ENCODE measurements at regions not wholly inside any gene's neighbourhood (a gene's known extent, or its start where the extent isn't known, plus 50 kb on each side); places are given as distances from the start of the nearest gene placed in this dataset.
A peak's percentile ranks its signal among the peaks of the same experiment; 100 is the strongest.
"Not testable (repeated sequence)": the region's sequence is repeated elsewhere in the genome, so short reads cannot be mapped to it uniquely, and the experiment has no call there.

DNA sequence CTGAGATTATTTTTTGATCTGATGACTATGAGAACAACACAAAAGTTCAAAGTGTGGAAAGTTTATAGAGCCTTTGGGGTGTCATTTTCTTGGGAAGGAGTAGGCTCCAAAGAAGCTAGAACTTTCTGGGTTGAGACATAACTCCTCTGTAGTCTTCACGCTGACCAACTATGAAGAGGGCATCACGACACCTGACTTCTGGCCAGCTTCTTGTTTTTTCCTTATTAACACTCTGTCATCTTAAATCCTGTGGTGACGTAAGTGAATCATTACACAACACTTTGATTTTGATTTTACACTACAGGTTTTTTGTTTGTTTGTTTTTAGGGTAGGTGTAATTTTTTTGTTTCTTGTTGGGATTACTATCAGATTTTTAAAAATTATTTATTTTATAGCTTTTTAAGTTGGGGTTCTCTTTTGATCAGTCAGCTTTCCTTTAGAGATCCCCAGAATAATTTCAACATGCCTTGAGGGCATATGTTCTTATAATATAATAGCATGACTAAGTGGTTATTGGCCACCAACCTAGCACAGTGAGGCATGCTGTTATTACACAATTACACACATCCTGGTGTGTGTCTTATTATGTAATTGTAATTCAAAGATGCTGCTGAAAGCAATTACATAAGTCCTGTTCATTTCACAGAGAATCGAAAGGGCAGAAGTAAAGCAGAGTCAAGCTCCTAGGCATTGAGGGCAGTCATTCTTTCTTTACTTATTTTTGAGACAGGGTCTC is 281.6 kb upstream of the NOTCH2NLA start:
- not testable (repeated sequence) for DNase-seq (ENCODE audit: low read depth)

DNA sequence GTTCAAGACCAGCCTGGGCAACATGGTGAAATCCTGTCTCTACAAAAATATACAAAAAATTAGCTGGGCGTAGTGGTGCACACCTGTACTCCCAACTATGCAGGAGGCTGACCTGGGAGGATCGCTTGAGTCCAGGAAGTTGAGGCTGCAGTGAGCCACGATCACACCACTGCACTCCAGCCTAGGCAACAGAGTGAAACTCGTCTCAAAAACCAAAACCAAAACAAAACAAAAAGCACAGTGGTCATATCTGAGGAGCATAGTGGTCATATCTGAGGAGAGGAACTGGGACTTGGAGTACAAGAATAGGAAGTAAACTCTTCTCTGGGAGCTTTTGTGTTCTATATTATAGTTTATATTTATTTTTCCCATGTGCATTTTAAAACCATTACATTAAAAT is 275.3 kb upstream of the NOTCH2NLA start:
- not testable (repeated sequence) for DNase-seq (ENCODE audit: low read depth)

- DNase-seq (ENCODE audit: low read depth), result not testable (repeated sequence)
Observed at GRCh38 chr1:146487555-146487954, 258.7 kb upstream of the NOTCH2NLA start.

- not testable (repeated sequence) for DNase-seq (ENCODE audit: low read depth)
Observed at GRCh38 chr1:146487155-146487554, 258.3 kb upstream of the NOTCH2NLA start.

DNA sequence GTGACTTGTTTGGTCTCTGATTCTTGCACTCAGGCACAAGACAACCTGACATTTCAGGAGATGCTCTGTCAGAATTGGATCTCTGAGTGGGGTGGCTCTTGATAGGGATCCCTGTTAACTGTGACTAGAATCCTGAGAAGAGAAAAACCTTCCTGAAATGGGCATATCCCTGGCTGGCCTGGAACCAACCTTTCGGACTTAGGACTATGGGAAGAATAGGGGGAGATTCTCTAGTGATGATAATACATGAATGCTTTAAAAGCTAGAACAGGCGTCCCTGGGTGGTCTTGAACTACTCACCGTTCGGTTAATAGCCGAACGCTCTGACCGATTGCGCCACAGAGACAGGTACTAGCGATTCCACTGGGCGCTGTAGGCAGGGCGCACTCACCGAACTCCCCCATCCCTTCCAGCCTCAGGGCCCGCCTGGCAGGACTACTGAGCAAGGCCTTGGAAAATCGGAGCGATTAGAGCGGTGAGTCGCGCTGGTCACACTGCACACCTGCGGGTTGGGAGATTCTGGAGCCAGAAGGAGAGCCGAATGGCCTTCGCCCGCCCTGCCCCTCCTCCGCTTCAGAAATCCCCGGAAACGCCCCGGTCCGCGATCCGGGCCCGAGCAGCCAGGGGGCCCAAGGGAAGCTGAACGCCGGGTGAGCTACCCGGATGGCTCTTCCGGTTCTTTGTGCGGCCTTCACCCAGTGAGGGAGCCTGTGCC is 257.6 kb upstream of the NOTCH2NLA start:
- not testable (repeated sequence) for DNase-seq (ENCODE audit: low read depth)

DNA sequence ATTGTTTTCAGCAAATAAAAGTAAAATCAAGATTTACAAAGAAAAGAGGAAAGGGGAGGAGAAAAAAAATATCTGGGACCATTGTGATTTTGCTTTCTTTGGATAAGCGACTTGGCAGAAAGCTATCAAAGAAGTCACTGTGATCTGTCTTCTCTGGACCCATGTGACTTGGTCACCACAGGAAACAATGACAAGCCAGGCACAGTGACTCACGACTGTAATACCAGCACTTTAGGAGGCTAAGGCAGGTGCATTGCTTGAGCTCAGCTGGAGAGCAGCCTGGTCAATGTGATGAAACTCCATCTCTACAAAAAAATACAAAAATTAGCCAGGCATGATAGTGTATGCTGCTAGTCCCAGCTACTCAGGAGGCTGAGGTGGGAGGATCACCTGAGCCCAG is 255.4 kb upstream of the NOTCH2NLA start:
- DNase-seq (ENCODE audit: low read depth), result not testable (repeated sequence)

DNA sequence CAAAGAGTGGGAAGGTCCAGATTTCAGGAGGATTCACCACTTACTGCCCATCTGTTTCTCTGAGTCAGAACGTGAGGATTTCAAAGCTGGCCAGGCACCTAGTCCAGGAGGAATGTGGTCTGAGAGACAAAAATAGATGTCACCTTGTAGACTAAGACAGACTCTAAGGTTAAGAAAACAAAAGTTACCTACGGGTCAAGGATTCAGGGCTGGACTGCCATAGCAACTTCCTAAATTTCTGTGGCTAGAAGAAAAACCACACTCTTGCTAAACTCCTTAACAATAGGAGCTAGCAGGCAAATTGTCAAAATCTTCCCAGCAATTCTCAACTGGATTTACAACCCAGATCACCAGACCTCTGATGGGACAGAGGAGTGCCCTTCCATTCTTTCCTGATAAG is 250.4 kb upstream of the NOTCH2NLA start:
- DNase-seq (ENCODE audit: low read depth), result not testable (repeated sequence)

DNA sequence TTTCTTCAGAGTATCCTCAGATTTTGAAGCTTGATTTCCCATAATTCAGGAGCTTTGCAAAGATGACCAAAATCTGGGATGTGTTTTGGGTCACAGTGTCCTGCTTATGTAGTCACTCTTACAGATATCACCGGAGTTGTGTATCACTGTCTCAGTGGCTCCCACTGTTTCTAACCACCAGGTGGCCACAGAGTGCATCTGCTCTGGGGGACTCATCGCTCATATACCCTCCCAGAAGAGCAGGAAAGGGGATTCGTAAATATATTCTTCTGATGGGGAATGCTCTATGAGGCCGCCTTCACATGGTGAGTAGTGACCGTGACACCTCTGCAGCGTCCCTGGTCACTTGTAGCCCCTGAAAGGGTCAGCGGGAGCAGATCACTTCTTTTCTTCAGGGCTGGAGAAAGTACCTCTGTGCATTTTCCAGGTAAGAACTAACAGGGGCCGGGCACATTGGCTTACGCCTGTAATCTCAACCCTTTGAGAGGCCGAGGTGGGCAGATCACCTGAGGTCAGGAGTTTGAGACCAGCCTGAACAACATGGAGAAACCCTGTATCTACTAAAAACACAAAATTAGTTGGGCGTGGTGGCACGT is 249.4 kb upstream of the NOTCH2NLA start:
- not testable (repeated sequence) for DNase-seq (ENCODE audit: low read depth)

DNA sequence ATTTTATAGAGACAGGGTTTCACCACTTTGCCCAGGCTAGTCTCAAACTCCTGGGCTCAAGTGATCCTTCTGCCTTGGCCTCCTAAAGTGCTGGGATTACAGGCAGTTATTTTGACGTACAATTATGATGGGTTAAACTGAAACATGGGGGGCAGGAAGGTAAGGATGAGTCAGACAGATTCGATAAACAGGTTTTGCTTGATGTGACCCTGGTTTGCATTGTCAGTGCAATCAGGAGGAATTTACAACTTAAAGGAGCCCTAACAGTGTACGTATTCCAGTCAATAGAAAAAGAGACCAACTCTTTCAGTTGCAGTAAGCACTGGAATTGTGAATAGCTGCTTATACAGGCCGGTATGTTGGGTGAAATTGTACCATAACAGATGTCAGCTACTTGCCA is 246.3 kb upstream of the NOTCH2NLA start:
- DNase-seq (ENCODE audit: low read depth), result not testable (repeated sequence)

- not testable (repeated sequence) for DNase-seq (ENCODE audit: low read depth)
Observed at GRCh38 chr1:146474216-146474615, 245.4 kb upstream of the NOTCH2NLA start.

DNA sequence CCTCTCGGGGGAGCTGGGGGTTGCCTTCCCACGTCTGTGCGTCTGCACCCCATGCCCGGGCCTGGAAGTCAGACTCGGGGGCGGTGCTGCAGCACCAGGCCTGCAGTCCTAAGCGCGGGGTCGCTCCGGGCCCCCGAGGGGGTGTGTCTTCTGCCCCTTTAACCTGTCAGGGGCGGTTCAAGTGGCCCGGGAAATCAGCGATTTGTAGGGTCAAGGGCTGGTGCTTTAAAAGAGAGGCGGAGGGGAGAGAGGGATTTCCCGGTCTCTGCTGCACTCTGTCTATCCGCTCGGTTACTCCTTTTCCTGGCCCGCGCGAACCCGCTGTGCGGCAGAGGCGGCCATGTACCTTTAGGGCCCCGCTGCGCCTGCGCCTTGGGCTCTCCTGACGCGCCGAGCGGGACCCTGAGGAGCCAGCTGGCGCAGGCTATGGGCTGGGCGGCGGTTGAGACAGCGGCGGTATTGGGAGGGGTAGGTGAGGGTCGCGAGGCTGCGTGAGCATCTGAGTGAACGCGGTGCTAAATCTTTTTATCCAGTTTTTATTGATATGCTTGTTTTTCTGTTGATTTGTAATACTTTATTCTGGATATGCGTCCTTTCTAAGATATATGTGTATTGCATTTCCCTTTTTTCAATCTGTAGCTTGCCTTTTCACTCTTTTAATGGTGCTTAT is 243.5 kb upstream of the NOTCH2NLA start:
- DNase-seq (ENCODE audit: low read depth), result peak; percentile 54

GRCh38 chr1:146459939-146460338 is 231.1 kb upstream of the NOTCH2NLA start:
- not testable (repeated sequence) for DNase-seq (ENCODE audit: low read depth)

- not testable (repeated sequence) for DNase-seq (ENCODE audit: low read depth)
Observed at GRCh38 chr1:146459308-146459707, 230.5 kb upstream of the NOTCH2NLA start.

- DNase-seq (ENCODE audit: low read depth), result not testable (repeated sequence)
Observed at GRCh38 chr1:146448877-146449246, 220.0 kb upstream of the NOTCH2NLA start.

DNA sequence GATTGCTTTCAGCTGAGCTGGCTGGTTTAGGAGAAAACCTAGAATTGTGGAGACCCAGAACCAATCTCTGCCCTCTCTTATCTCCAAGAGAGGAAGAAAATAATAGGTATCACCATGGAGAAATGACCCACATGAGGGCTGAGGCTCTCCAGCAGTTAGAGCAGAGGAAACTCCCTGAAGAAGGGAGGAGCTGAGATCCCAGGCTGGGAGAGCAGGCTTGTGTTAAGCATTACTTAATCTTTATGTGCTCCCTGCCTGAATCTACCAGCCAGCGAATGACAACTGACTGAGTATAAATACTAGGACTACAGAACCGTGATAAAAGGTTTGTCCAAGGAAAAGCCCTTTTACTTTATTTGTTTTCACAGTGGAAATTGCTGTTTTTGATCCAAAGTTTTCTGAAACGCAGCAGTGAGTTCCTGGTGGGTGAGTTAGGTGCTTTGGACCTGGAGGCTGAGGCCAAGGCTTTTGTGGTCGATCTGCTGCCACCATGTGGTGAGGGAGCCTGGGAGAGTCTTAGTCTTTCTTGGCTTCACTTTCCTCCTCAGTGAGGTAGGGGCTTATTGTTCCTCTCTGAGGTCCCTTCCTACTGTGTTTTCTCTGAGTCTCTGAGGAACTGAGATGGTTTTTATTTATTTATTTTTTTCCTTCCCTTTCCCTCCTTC is 219.5 kb upstream of the NOTCH2NLA start:
- peak; percentile 29 for DNase-seq (ENCODE audit: low read depth)

- DNase-seq (ENCODE audit: low read depth), result not testable (repeated sequence)
Observed at GRCh38 chr1:146443871-146444222, 215.0 kb upstream of the NOTCH2NLA start.

- peak; percentile 1 for DNase-seq (ENCODE audit: low read depth)
Observed at GRCh38 chr1:146443088-146443870, 214.5 kb upstream of the NOTCH2NLA start.

DNA sequence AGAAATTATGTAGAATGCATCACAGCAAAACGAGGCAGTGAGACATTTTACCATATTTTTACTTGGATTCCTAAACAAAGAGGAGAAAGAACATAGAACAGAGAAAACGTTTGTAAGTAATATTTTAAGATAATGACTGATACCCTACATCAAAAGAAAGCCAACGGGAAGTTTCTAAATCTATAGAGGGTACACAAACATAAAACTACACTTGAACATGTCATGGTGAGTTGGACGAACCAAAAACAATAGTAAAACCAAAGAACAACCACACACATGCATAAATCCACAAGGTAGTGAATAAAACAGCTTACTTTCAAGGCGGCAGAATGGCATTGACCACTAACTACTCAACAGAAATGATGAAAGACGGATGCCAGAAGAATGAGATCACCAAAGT is 209.7 kb upstream of the NOTCH2NLA start:
- DNase-seq (ENCODE audit: low read depth), result not testable (repeated sequence)

DNA sequence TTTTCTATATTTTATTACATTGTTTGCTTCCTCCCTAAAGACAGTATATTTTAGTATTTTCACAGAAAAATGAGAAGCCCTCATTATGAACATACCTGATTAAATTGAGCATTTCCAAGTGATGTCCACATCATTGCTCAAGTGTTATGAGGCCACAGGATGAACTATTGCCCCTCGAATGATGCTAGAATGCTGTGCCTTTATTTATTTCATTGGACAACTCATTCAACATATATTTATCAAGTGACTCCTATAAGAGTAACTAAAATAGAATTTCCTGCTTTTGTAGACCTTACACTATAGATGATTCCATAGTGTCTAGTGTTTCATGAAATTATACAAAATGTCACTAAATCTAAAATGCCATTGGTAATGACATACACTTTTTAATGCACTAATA is 187.8 kb upstream of the NOTCH2NLA start:
- not testable (repeated sequence) for DNase-seq (ENCODE audit: low read depth)

GRCh38 chr1:146415017-146415416 is 186.2 kb upstream of the NOTCH2NLA start:
- not testable (repeated sequence) for DNase-seq (ENCODE audit: low read depth)

DNA sequence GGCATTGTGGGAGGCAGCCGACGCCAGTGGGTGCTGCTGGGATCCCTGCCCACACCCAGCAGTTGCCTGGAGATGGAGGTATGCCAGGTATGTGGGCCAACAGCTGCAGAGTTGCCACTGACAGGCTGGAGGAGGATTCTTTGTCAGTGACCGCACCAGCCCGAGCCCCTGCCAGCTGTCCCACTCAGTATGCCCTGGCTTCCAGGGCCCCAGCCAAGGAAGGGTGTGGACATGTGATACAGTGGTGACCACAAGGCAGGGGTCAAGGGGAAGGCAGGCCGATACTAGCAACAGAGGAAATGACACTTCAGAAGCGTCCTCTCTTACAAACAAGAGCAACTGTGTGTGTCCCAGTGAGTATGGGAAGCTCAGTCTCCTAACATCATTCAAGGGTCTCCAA is 185.1 kb upstream of the NOTCH2NLA start:
- not testable (repeated sequence) for DNase-seq (ENCODE audit: low read depth)

Measured in T-helper 22 cell (primary cell).